Smooth muscle cell (in vitro differentiated cells): ENCODE measurements at regions not wholly inside any gene's neighbourhood (a gene's known extent, or its start where the extent isn't known, plus 50 kb on each side); places are given as distances from the start of the nearest gene placed in this dataset.

Experiments
- DNase-seq: peaks from one replicate; lab custom pipeline; 2025; ENCODE audit not compliant: unreplicated experiment; lab: John Stamatoyannopoulos, UW
- H2AFZ ChIP-seq: fragments of 200-600 bp; sonication (generic); 2 replicates; pipeline ENCODE4 v1.6.0; 2016; ENCODE audit warnings: antibody characterized with exemption, low read depth, mild to moderate bottlenecking
- H3F3A ChIP-seq: fragments of 200-600 bp; sonication (generic); 2 replicates; pipeline ENCODE4 v1.6.0; 2017; ENCODE audit warnings: antibody characterized with exemption, low read depth
- H3K27ac ChIP-seq: fragments of 200-600 bp; sonication (generic); 2 replicates; pipeline ENCODE4 v1.5.1; 2016; ENCODE audit warnings: low read depth, mild to moderate bottlenecking
- H3K27me3 ChIP-seq: fragments of 200-600 bp; sonication (generic); 2 replicates; pipeline ENCODE4 v1.6.1; 2016; ENCODE audit warnings: low read depth, mild to moderate bottlenecking
- H3K36me3 ChIP-seq: fragments of 200-600 bp; sonication (generic); 2 replicates; pipeline ENCODE4 v1.5.1; 2016; ENCODE audit warnings: low read depth
- H3K4me1 ChIP-seq: fragments of 200-600 bp; sonication (generic); 2 replicates; pipeline ENCODE4 v1.5.1; 2016; ENCODE audit warnings: low read depth
- H3K4me2 ChIP-seq: fragments of 200-600 bp; sonication (generic); 2 replicates; pipeline ENCODE4 v1.6.0; 2016; ENCODE audit warnings: mild to moderate bottlenecking
- H3K4me3 ChIP-seq: fragments of 200-600 bp; sonication (generic); 2 replicates; pipeline ENCODE4 v1.5.1; 2016; ENCODE audit warnings: mild to moderate bottlenecking
- H3K79me2 ChIP-seq: fragments of 200-600 bp; sonication (generic); 2 replicates; pipeline ENCODE4 v1.6.0; 2016; ENCODE audit warnings: low read depth, mild to moderate bottlenecking
- H3K9ac ChIP-seq: fragments of 200-600 bp; sonication (generic); 2 replicates; pipeline ENCODE4 v1.6.0; 2016; ENCODE audit warnings: low read depth
- H3K9me3 ChIP-seq: fragments of 200-600 bp; sonication (generic); replicated peaks from 2 replicates; pipeline ENCODE4 v1.5.1; 2016; ENCODE audit warnings: low read depth
- H4K20me1 ChIP-seq: fragments of 200-600 bp; sonication (generic); 2 replicates; pipeline ENCODE4 v1.6.0; 2016; ENCODE audit warnings: low read depth
- CTCF ChIP-seq: fragments of 200-600 bp; sonication (generic); IDR thresholded peaks from 2 replicates; pipeline ENCODE4 v1.5.1; 2017; ENCODE audit warnings: borderline replicate concordance, mild to moderate bottlenecking, antibody characterized with exemption; ENCODE audit not compliant: insufficient read depth, poor library complexity, severe bottlenecking
- WGBS: methylation state at CpG from one replicate; pipeline ENCODE4 v1.1.7; 2016; ENCODE audit warnings: low lambda C conversion rate; 5-methylcytosine and 5-hydroxymethylcytosine counted together

- H3K79me2 ChIP-seq: no peaks in the 10 kb centered on the region
- H3K27me3 ChIP-seq: no peaks in the 10 kb centered on the region
- DNase-seq: no peak
- H3K4me2 ChIP-seq: no peak overlapping the region
- no peak overlapping the region for H3K4me3 ChIP-seq
- H2AFZ ChIP-seq: no peak overlapping the region
- no peak for TF ChIP-seq CTCF
- 87% methylated on average over 4 of the region's 4 CpGs for WGBS
- H4K20me1 ChIP-seq: no peaks in the 10 kb centered on the region
- H3K9ac ChIP-seq: no peak overlapping the region
- no peak overlapping the region for H3K27ac ChIP-seq
- H3F3A ChIP-seq: no peaks in the 10 kb centered on the region
- no peaks in the 10 kb centered on the region for H3K4me1 ChIP-seq
- H3K9me3 ChIP-seq: no peaks in the 10 kb centered on the region
- H3K36me3 ChIP-seq: no peaks in the 10 kb centered on the region
These were observed 332.3 kb upstream of the SUCLG2 start for GRCh38 chr3:67986706-67987105.

GRCh38 chr3:67983166-67983565 is 328.8 kb upstream of the SUCLG2 start:
- Histone ChIP-seq H3K27ac (no peak overlapping the region), H3K4me1 (no peaks in the 10 kb centered on the region), H3K9ac (no peak overlapping the region), H3K79me2 (no peaks in the 10 kb centered on the region), H2AFZ (no peak overlapping the region), H3F3A (no peaks in the 10 kb centered on the region), H3K9me3 (no peaks in the 10 kb centered on the region), H3K4me3 (no peak overlapping the region), H3K36me3 (no peaks in the 10 kb centered on the region), H3K4me2 (no peak overlapping the region), H3K27me3 (no peaks in the 10 kb centered on the region), H4K20me1 (no peaks in the 10 kb centered on the region)
- TF ChIP-seq CTCF: no peak
- no peak for DNase-seq
- WGBS: 96% methylated on average over 3 of the region's 3 CpGs

- H3K27ac ChIP-seq: no peak overlapping the region
- no peaks in the 10 kb centered on the region for H3K4me1 ChIP-seq
- H3F3A ChIP-seq: no peaks in the 10 kb centered on the region
- no peak overlapping the region for H3K4me3 ChIP-seq
- no peak overlapping the region for H2AFZ ChIP-seq
- H3K9me3 ChIP-seq: no peaks in the 10 kb centered on the region
- H3K4me2 ChIP-seq: no peak overlapping the region
- WGBS: 95% methylated on average over 3 of the region's 3 CpGs
- H3K27me3 ChIP-seq: peaks cover 5% of the 10 kb centered on the region
- no peak for DNase-seq
- H3K9ac ChIP-seq: no peak overlapping the region
- TF ChIP-seq CTCF: no peak
- H3K79me2 ChIP-seq: no peaks in the 10 kb centered on the region
- H4K20me1 ChIP-seq: no peaks in the 10 kb centered on the region
- no peaks in the 10 kb centered on the region for H3K36me3 ChIP-seq
These were observed 326.7 kb upstream of the SUCLG2 start for GRCh38 chr3:67981077-67981476.

- Histone ChIP-seq H3K27me3 (peaks cover 5% of the 10 kb centered on the region), H3F3A (no peaks in the 10 kb centered on the region), H2AFZ (no peak overlapping the region), H4K20me1 (no peaks in the 10 kb centered on the region), H3K4me3 (no peak overlapping the region), H3K4me2 (no peak overlapping the region), H3K9me3 (no peaks in the 10 kb centered on the region), H3K36me3 (no peaks in the 10 kb centered on the region), H3K9ac (no peak overlapping the region), H3K27ac (no peak overlapping the region), H3K79me2 (no peaks in the 10 kb centered on the region), H3K4me1 (no peaks in the 10 kb centered on the region)
- TF ChIP-seq CTCF: no peak
- DNase-seq: no peak
These were observed 324.9 kb upstream of the SUCLG2 start for GRCh38 chr3:67979342-67979741.
